SK-N-SH (cell line): ENCODE measurements at regions not wholly inside any gene's neighbourhood (a gene's known extent, or its start where the extent isn't known, plus 50 kb on each side); places are given as distances from the start of the nearest gene placed in this dataset.

Source experiments
- CTCF ChIA-PET: fragments of 300-600, 350-600 bp; formaldehyde crosslinking; extraction: SDS; loops from one replicate; lab custom pipeline; 2021; lab: Yijun Ruan, JAX
- POLR2A ChIA-PET: fragments of 350-600 bp; sonication (Branson Sonifier 250); formaldehyde crosslinking; extraction: SDS; loops from one replicate; lab custom pipeline; 2020; ENCODE audit warnings: antibody characterized with exemption, inconsistent platforms; lab: Yijun Ruan, JAX
- DNase-seq: peaks from one replicate; pipeline ENCODE4 v3.0.0; 2012
- H2AFZ ChIP-seq: fragments of 200-600 bp; sonication (generic); 2 replicates; pipeline ENCODE4 v1.8.1; 2016; ENCODE audit warnings: antibody characterized with exemption, mild to moderate bottlenecking, low read depth
- H3F3A ChIP-seq: fragments of 200-600 bp; sonication (generic); replicated peaks from 2 replicates; pipeline ENCODE3; 2016; ENCODE audit warnings: antibody characterized with exemption, mild to moderate bottlenecking; ENCODE audit not compliant: insufficient read depth
- H3K27ac ChIP-seq, 2 experiments: fragments of 200-500 bp in 1 of 2; fragments of 200-600 bp in 1 of 2; sonication (Bioruptor generic) in 1 of 2; sonication (generic), shearing (Covaris generic) in 1 of 2; 2 replicates each; pipeline versions ENCODE4 v1.5.1 to v1.6.1; 2014 to 2016; ENCODE audit warnings: low read depth in 2 of 2, inconsistent platforms in 1 of 2, low read length in 1 of 2, mild to moderate bottlenecking in 1 of 2, mixed read lengths in 1 of 2
- H3K27me3 ChIP-seq: fragments of 200-600 bp; sonication (generic), shearing (Covaris generic); 2 replicates; pipeline ENCODE4 v1.6.1; 2016; ENCODE audit warnings: mixed run types; ENCODE audit not compliant: insufficient read depth
- H3K36me3 ChIP-seq, 2 experiments: fragments of 200-500 bp in 1 of 2; fragments of 200-600 bp in 1 of 2; sonication (Bioruptor generic) in 1 of 2; sonication (generic) in 1 of 2; replicated peaks in 1 of 2; 2 replicates each; pipeline versions ENCODE3 to v1.5.1; 2014 to 2016; ENCODE audit warnings: low read length in 1 of 2, mild to moderate bottlenecking in 1 of 2; ENCODE audit not compliant: insufficient read depth in 2 of 2, control insufficient read depth in 1 of 2
- H3K4me1 ChIP-seq, 2 experiments: fragments of 200-500 bp in 1 of 2; fragments of 200-600 bp in 1 of 2; sonication (Bioruptor generic) in 1 of 2; sonication (generic), shearing (Covaris generic) in 1 of 2; 2 replicates each; pipeline versions ENCODE4 v1.5.1 to v1.6.1; 2014 to 2016; ENCODE audit warnings: low read depth in 1 of 2, low read length in 1 of 2, mixed run types in 1 of 2; ENCODE audit not compliant: insufficient read depth in 2 of 2, control insufficient read depth in 1 of 2
- H3K4me2 ChIP-seq: fragments of 200-600 bp; sonication (generic), shearing (Covaris generic); 2 replicates; pipeline ENCODE4 v1.6.1; 2017; ENCODE audit warnings: mixed run types
- H3K4me3 ChIP-seq, 2 experiments: fragments of 200-500 bp in 1 of 2; fragments of 200-600 bp in 1 of 2; sonication (Bioruptor generic) in 1 of 2; sonication (generic), shearing (Covaris generic) in 1 of 2; 2 replicates each; pipeline versions ENCODE4 v1.5.1 to v1.8.1; 2014 to 2016; ENCODE audit warnings: low read depth in 2 of 2, inconsistent platforms in 1 of 2, low read length in 1 of 2, mild to moderate bottlenecking in 1 of 2, mixed read lengths in 1 of 2, moderate library complexity in 1 of 2
- H3K79me2 ChIP-seq: fragments of 200-600 bp; sonication (generic); 2 replicates; pipeline ENCODE4 v1.8.1; 2017; ENCODE audit warnings: mild to moderate bottlenecking; ENCODE audit not compliant: insufficient read depth
- H3K9ac ChIP-seq: fragments of 200-600 bp; sonication (generic); 2 replicates; pipeline ENCODE4 v1.6.1; 2017; ENCODE audit warnings: mixed run types
- H3K9me2 ChIP-seq: fragments of 200-600 bp; sonication (generic); 2 replicates; pipeline ENCODE4 v1.6.1; 2017; ENCODE audit warnings: mixed run types
- H3K9me3 ChIP-seq: fragments of 200-600 bp; sonication (generic); 2 replicates; pipeline ENCODE4 v1.6.1; 2017; ENCODE audit warnings: mixed run types, mild to moderate bottlenecking, moderate library complexity
- H4K20me1 ChIP-seq: fragments of 200-600 bp; sonication (generic); 2 replicates; pipeline ENCODE4 v1.6.1; 2017; ENCODE audit warnings: mild to moderate bottlenecking, mixed run types; ENCODE audit not compliant: insufficient read depth
- ELF1 ChIP-seq: IDR thresholded peaks from 2 replicates; pipeline ENCODE4 v1.4.0; 2012
- FOSL2 ChIP-seq: IDR thresholded peaks from 2 replicates; pipeline ENCODE4 v1.4.0; 2012; ENCODE audit warnings: low read depth, mild to moderate bottlenecking, moderate library complexity, borderline replicate concordance
- FOXM1 ChIP-seq: IDR thresholded peaks from 2 replicates; pipeline ENCODE4 v1.4.0; 2012; ENCODE audit warnings: low read depth, mild to moderate bottlenecking
- MXI1 ChIP-seq: IDR thresholded peaks from 2 replicates; pipeline ENCODE4 v1.6.1; 2012; ENCODE audit warnings: mild to moderate bottlenecking, low read depth, low read length, improper control_type of control experiment
- NFIC ChIP-seq: IDR thresholded peaks from 2 replicates; pipeline ENCODE4 v1.4.0; 2012; ENCODE audit warnings: borderline replicate concordance
- POLR2AphosphoS5 ChIP-seq: IDR thresholded peaks from 2 replicates; pipeline ENCODE4 v1.6.1; 2012; ENCODE audit warnings: low read depth, low read length
- RAD21 ChIP-seq: IDR thresholded peaks from 2 replicates; pipeline ENCODE4 v1.6.1; 2012; ENCODE audit warnings: mild to moderate bottlenecking, low read length
- SIN3A ChIP-seq: IDR thresholded peaks from 2 replicates; pipeline ENCODE4 v1.6.1; 2012; ENCODE audit warnings: low read depth, mild to moderate bottlenecking, low read length, moderate library complexity, borderline replicate concordance
- SMC3 ChIP-seq: IDR thresholded peaks from 2 replicates; pipeline ENCODE4 v1.6.1; 2012; ENCODE audit warnings: low read depth, low read length, improper control_type of control experiment
- TAF1 ChIP-seq: IDR thresholded peaks from 2 replicates; pipeline ENCODE4 v1.6.1; 2012; ENCODE audit warnings: low read depth, mild to moderate bottlenecking, low read length, moderate library complexity, borderline replicate concordance
- TCF12 ChIP-seq: IDR thresholded peaks from 2 replicates; pipeline ENCODE4 v1.4.0; 2012
- YY1 ChIP-seq: IDR thresholded peaks from 2 replicates; pipeline ENCODE4 v1.4.0; 2012; ENCODE audit warnings: low read depth, mild to moderate bottlenecking
- WGBS: methylation state at CpG from one replicate; pipeline ENCODE4 v1.1.6; 2017; ENCODE audit warnings: low lambda C conversion rate; 5-methylcytosine and 5-hydroxymethylcytosine counted together
- TF ChIP-seq, protein P1 (sequence below): IDR thresholded peaks from 2 replicates; pipeline ENCODE4; 2012
- TF ChIP-seq, protein P2 (sequence below): IDR thresholded peaks from 2 replicates; pipeline ENCODE4 v1.4.0; 2012; ENCODE audit warnings: low read depth, borderline replicate concordance
- TF ChIP-seq, protein P3 (sequence below): fragments of 150-350 bp; IDR thresholded peaks from 2 replicates; pipeline ENCODE4 v1.6.1; 2016; ENCODE audit warnings: mild to moderate bottlenecking, low read depth, low read length
- TF ChIP-seq, protein P4 (sequence below): IDR thresholded peaks from 2 replicates; pipeline ENCODE4 v1.4.0; 2012; ENCODE audit warnings: low read depth
- TF ChIP-seq, protein P5 (sequence below): IDR thresholded peaks from 2 replicates; pipeline ENCODE4 v1.4.0; 2012; ENCODE audit warnings: low read depth, borderline replicate concordance

DNA sequence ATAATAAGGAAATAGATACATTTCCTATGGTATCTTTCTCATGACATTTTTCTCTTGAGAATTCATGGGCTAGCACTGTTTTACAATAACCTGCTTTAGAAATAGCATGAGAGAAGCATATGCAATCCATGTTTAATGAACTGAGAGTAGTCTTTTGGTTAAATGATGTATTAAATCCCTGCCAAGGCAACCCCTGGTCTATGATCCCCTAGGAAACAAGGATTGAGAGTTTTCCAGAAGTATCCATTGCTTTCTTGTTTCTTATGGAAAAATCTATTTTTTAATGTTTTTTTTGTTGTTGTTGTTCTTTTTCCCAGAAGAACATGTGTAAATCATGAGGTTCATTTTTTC is 390.5 kb upstream of the HSF2 start:
- ChIA-PET CTCF (no interaction called here), POLR2A (no interaction called here)

DNA sequence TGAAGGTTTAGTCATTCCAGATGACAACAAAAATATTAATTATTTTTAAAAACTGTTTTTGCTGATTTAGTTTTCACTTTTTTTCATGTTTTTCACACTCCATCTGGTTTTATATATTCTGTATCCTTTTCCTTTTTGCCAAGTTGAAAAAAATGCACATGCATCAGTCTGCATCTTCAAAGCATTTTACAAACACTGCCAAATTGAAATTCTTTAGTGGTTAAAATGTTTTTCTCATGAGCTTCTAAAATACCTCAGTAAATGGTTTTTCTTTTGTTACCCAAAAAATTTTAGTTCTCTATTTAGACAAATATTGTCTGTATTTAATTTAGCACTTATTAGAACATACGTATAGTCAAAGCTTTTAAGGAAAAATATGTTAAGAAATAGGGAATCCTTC is 386.9 kb upstream of the HSF2 start:
- H3K9me2 ChIP-seq = no peaks in the 10 kb centered on the region
- H3K36me3 ChIP-seq = no peaks in the 10 kb centered on the region
- ChIA-PET POLR2A (no interaction called here), CTCF (interaction anchor here (0.7 kb wide), 1 partner anchor 73 kb away, joined by 3 read pairs; no protein-coding TSS in a partner anchor)
- H3K27me3 ChIP-seq = no peaks in the 10 kb centered on the region
- TF ChIP-seq TCF12 (0 out of 2 replicates have a peak, but pooled peaks have one; percentile 5), FOXM1 (no peak), ELF1 (no peak), MXI1 (no peak), SIN3A (no peak)
- TF ChIP-seq, protein P1, sequence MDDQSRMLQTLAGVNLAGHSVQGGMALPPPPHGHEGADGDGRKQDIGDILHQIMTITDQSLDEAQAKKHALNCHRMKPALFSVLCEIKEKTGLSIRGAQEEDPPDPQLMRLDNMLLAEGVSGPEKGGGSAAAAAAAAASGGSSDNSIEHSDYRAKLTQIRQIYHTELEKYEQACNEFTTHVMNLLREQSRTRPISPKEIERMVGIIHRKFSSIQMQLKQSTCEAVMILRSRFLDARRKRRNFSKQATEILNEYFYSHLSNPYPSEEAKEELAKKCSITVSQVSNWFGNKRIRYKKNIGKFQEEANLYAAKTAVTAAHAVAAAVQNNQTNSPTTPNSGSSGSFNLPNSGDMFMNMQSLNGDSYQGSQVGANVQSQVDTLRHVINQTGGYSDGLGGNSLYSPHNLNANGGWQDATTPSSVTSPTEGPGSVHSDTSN = no peak
- TF ChIP-seq, protein P2, sequence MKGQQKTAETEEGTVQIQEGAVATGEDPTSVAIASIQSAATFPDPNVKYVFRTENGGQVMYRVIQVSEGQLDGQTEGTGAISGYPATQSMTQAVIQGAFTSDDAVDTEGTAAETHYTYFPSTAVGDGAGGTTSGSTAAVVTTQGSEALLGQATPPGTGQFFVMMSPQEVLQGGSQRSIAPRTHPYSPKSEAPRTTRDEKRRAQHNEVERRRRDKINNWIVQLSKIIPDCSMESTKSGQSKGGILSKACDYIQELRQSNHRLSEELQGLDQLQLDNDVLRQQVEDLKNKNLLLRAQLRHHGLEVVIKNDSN = no peak
- TF ChIP-seq, protein P3, sequence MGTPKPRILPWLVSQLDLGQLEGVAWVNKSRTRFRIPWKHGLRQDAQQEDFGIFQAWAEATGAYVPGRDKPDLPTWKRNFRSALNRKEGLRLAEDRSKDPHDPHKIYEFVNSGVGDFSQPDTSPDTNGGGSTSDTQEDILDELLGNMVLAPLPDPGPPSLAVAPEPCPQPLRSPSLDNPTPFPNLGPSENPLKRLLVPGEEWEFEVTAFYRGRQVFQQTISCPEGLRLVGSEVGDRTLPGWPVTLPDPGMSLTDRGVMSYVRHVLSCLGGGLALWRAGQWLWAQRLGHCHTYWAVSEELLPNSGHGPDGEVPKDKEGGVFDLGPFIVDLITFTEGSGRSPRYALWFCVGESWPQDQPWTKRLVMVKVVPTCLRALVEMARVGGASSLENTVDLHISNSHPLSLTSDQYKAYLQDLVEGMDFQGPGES = no peak
- H3K9me3 ChIP-seq = no peaks in the 10 kb centered on the region
- no peaks in the 10 kb centered on the region for H4K20me1 ChIP-seq
- no peaks in the 10 kb centered on the region for H3K79me2 ChIP-seq
- H3K4me2 ChIP-seq = no peak overlapping the region
- H3K4me3 ChIP-seq = no peak overlapping the region
- peaks cover 2 to 5% of the 10 kb centered on the region in 2 experiments; a peak in 3 of 4 replicates for H3K4me1 ChIP-seq
- no peak for DNase-seq
- H3F3A ChIP-seq = no peaks in the 10 kb centered on the region
- 82% methylated on average over 1 of the region's 1 CpG for WGBS
- no peak overlapping the region for H2AFZ ChIP-seq
- H3K9ac ChIP-seq = no peak overlapping the region
- H3K27ac ChIP-seq = no peak overlapping the region

More for the DNA sequence above, 390.5 kb upstream of the HSF2 start:
- Histone ChIP-seq H3K36me3 (no peaks in the 10 kb centered on the region), H4K20me1 (no peaks in the 10 kb centered on the region), H3F3A (no peaks in the 10 kb centered on the region), H3K4me1 (peaks cover 2 to 12% of the 10 kb centered on the region in 2 experiments; a peak in 3 of 4 replicates), H3K9me3 (no peaks in the 10 kb centered on the region), H3K4me3 (no peak overlapping the region), H3K27me3 (no peaks in the 10 kb centered on the region), H3K27ac (no peak overlapping the region), H3K4me2 (no peak overlapping the region), H3K9ac (no peak overlapping the region), H3K9me2 (no peaks in the 10 kb centered on the region), H2AFZ (no peak overlapping the region), H3K79me2 (no peaks in the 10 kb centered on the region)
- DNase-seq = no peak
- no peak for TF ChIP-seq RAD21
- no peak for TF ChIP-seq YY1
- TF ChIP-seq POLR2AphosphoS5 = no peak
- TF ChIP-seq NFIC = no peak
- no peak for TF ChIP-seq FOSL2
- TF ChIP-seq MXI1 = no peak
- no peak for TF ChIP-seq TAF1
- no peak for TF ChIP-seq TCF12
- no peak for TF ChIP-seq SMC3
- TF ChIP-seq, protein P4, sequence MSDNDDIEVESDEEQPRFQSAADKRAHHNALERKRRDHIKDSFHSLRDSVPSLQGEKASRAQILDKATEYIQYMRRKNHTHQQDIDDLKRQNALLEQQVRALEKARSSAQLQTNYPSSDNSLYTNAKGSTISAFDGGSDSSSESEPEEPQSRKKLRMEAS = no peak
- TF ChIP-seq, protein P5, sequence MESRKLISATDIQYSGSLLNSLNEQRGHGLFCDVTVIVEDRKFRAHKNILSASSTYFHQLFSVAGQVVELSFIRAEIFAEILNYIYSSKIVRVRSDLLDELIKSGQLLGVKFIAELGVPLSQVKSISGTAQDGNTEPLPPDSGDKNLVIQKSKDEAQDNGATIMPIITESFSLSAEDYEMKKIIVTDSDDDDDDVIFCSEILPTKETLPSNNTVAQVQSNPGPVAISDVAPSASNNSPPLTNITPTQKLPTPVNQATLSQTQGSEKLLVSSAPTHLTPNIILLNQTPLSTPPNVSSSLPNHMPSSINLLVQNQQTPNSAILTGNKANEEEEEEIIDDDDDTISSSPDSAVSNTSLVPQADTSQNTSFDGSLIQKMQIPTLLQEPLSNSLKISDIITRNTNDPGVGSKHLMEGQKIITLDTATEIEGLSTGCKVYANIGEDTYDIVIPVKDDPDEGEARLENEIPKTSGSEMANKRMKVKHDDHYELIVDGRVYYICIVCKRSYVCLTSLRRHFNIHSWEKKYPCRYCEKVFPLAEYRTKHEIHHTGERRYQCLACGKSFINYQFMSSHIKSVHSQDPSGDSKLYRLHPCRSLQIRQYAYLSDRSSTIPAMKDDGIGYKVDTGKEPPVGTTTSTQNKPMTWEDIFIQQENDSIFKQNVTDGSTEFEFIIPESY = no peak
- no peak for TF ChIP-seq FOXM1
